Hippocampal formation (tissue), 2 donors: ENCODE measurements at regions not wholly inside any gene's neighbourhood (a gene's known extent, or its start where the extent isn't known, plus 50 kb on each side); places are given as distances from the start of the nearest gene placed in this dataset.

Source experiments
- DNase-seq, 2 donors: peaks; one replicate each; lab custom pipeline; 2025; lab: John Stamatoyannopoulos, UW

DNA sequence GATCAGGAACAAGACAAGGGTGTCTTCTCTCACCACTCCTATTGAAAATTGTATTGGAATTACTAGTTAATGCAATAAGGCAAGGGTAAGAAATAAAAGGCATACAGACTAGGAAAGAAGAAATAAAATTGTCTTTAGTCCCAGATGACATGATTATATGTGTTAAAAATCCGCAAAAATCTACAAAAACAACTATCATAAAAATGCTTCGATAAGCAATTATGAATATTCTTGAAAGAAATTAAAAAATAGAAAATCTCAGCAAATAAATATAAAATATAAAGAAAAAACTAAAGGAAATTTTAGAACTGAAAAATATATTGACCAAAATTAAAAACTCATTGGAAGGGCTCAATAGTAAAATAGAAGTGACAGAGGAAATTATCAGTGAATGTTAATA is 243.3 kb downstream of the ZNF674 start:
- DNase-seq = no peak

GRCh38 chrX:46298821-46299220 is 246.4 kb downstream of the ZNF674 start:
- DNase-seq = no peak

DNA sequence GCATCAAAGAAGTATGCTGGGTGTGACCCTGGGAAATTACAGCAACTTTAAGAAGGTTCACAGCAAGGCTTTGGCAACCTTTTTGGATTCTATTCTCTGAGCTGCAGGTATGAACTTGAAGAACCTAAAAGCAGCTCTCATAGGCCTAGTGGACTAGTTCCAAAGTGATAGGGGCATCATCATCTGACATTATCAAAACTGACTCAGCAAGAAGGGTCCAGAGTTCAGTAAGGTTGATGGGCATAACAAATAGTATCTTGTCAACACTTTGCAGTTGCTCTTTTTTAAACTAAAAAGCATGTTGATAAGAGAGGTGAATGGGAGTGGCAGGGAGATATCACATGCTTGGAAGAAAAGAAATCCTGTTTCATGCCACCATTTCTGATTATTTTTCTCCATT is 249.3 kb downstream of the ZNF674 start:
- DNase-seq = no peak

DNA sequence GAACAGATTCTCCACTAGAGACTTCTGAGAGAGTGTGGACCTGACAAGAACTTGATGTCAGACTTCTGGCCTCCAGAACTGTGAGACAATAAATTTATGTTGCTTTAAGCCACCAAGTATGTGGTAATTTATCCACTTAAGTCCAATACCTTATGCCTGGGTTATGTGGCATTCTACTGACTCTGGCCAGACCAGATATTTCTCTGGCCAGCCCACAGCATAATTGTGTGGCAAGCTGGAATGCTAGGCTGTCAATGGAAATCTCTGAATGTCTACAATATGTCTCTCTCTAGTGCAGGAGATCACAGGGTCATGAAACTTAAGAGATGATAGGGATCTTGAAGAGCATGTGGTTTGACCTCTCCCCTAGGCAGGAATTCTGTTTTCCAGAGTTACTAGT is 251.0 kb downstream of the ZNF674 start:
- no peak for DNase-seq

DNA sequence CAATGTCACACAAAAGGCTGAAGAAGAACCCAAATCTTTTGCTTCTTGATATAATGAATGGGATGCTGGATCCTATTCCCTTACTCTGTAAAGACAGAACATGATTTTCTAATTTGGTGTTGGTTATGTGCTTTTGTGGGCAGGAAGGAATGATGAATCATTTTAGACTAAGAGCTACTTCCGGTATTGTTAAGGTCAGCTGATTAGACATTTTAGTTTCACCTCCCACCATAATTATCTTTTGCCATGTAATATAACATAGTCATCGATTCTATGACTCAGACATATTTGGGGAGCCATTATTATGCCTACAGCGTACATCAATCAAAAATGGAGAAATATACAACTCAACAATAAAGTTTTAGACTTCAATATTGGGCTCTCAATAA is 265.3 kb downstream of the ZNF674 start:
- no peak for DNase-seq

DNA sequence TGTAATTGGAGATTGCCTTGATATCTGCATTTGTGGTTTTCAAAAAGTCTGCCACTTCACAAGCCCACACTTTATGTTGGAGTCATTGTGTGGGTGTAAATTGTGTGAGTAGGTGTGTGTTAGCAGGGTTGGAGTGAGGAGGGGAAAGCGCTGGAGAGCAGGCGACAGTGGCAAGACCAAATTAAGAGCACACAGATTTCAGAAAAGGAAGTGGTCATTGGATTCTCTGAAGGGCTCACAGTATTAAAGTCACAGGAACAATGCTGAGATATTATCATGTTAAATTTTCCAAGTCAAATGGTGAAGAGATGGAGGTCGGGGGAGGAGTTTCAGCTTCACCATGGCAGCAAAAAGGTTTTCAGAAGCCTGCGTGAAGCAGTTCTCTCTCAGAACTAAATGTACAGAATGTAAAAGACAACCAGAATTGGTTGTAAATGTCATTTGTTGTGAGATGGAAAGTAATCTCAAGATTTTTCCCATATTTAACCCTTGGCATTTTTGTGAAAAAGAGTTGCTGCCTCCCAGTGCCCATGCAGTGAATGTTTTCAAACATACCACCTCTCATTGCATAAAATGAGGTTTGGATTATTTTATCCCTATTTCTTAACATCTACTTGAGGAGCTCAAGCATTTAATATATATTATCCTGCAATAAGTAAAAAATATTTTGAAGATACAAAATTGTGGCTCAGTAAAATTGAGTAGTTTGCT is 265.9 kb downstream of the ZNF674 start:
- DNase-seq = no peak

- DNase-seq = no peak
Measured at GRCh38 chrX:46278572-46278971, 266.6 kb downstream of the ZNF674 start.

DNA sequence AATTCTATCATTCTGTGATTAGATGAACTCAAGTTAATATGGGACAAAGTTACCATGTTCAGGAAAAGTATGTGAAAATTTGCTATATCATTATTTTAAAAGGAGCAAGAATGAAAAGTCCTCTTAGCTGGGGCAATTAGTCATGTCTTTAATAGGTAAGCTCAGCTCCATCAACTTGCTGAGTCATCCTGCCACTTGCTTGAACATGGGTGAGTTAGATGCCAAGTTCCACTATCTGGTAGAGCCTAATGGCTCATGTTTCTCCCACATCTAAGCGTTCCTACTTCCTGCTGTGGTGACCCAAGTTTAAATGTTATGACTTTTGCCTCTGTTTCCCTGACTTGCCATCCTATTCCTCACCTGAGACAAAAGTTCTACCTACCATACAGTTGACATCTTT is 276.8 kb downstream of the ZNF674 start:
- no peak for DNase-seq

GRCh38 chrX:46263494-46263893 is 281.7 kb downstream of the ZNF674 start:
- no peak for DNase-seq

DNA sequence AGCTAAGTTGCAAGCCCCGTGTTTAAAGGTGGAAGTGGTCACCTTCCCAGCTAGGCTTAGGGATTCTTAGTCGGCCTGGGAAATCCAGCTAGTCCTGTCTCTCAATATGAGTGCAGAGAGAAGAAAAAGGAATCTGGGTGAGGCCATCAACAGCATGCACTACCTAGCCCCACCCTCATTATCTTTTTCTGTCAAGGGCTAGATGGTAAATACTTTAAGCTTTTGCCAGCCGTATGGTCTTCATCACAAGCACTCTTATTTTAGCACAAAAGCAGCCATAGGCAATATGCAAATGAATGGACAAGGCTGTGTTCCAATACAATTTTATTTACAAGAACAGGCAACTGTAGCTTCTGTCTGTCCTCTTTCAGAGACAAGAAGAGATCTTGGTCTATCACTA is 282.9 kb downstream of the ZNF674 start:
- no peak for DNase-seq

- DNase-seq = no peak
Measured at GRCh38 chrX:46260499-46260898, 284.7 kb downstream of the ZNF674 start.

GRCh38 chrX:46258356-46258755 is 286.9 kb downstream of the ZNF674 start:
- no peak for DNase-seq

DNA sequence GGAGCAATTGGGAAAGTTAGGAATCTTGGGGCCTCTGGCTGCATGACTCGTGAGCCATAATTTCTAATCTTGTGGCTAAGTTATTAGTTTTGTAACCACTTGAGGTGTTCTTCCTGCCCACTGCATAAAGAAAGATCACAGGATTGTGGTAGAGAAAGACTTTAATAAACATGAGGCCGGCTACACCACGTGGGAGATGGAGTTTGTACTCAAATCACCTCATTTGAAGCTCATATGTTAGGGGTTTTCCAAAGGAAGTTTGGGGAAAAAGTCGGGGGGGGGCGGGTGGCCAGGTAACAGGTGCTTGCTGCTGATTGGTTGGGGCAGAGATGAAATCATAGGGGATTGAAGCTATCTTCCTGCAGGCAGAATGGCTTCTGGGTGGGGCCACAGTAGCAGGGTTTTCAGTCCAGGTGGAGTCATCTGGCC is 287.8 kb downstream of the ZNF674 start:
- no peak for DNase-seq

DNA sequence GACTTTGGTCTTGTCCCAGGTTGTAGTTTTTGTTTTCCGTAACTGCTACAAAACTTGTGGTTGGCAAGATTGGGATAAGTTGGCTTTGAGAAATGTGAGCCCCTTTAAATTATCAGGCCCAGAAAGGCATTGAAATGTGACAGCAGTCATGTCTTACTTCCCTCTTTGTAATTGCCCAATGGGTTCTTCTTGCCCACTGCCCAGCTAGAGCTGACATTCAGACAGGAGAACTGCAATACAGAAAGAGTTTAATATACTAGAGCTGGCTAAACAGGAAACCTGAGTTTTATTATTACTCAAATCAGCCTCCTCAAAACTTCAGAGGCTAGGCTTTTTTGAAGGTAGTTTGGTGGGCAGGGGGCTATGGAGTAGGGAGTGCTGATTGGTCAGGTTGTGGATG is 288.3 kb downstream of the ZNF674 start:
- DNase-seq = no peak

DNA sequence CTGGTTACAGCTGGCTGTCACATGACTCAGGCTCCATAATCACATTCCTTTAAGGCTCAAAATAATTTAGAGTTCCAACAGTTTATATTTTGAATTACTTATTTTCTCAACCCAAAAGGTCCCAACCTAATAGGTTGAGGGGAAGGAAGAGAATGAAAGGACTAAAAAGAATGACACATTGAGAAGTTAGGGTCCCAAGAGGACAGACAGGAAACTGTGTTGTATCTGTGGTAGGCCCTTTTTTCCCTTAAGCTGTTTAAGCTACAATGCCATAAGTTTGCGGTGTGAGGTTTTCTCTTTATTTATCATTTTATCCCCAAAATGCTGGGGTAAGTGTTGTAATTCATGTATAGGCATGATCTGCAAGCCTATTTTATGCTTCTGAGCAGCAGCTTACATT is 290.2 kb downstream of the ZNF674 start:
- DNase-seq = no peak

- DNase-seq = no peak
Measured at GRCh38 chrX:46254641-46255040, 290.6 kb downstream of the ZNF674 start.

DNA sequence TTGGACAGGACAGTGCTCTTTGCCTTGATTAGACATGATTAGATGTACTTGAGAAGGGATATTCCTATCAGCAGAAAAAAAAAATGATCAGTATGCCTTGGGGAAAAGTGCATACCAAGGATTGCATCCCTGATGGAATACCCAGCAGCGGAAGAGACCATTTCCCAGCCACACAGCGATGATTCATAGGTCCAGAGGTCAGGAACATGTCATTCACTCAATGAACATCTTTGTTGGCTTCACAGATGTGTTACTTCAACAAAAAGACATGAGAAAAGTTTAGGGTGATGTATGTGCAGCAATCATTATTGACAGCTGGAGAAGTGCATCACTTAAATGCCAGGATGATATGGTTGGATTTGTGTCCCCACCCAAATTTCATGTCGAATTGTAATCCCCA is 293.5 kb downstream of the ZNF674 start:
- no peak for DNase-seq

DNA sequence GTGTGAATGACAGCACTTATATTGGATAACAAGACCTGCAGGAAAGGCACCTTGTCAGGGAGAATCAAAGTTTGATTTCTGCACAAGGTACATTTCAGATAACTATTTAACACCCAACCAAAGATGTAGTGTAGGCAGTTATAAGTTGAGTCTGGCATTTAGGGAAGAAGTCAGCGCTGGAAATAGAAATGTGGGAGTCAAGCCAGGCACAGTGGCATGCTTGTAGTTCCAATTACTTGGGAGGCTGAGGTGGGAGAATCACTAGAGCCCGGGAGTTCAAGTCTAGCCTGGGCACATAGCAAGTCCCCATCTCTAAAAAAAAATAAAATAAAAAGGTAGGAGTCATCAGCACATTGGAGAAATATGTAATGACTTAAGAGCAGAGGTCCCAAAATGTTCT is 295.1 kb downstream of the ZNF674 start:
- DNase-seq = no peak

GRCh38 chrX:46247456-46247855 is 297.8 kb downstream of the ZNF674 start:
- no peak for DNase-seq

DNA sequence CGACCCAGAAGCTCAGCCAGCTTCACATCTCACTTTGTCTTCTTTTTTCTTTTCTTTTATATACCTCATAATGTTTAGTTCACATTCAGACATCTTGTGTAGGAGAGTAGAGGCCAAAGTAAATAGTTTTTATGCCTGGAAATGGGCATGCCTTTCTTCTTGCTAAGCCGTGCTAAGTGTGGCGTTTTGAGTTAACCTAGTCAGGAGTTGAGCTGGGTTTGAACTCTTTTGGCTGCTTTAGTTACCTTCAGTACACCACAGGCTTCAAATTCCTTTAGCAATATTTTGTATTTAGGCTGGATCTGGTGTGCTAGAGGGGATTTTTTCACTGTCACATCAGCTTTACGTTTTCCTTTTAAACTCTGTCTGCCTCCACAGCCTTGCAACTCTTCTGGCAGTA is 300.8 kb downstream of the ZNF674 start:
- no peak for DNase-seq

DNA sequence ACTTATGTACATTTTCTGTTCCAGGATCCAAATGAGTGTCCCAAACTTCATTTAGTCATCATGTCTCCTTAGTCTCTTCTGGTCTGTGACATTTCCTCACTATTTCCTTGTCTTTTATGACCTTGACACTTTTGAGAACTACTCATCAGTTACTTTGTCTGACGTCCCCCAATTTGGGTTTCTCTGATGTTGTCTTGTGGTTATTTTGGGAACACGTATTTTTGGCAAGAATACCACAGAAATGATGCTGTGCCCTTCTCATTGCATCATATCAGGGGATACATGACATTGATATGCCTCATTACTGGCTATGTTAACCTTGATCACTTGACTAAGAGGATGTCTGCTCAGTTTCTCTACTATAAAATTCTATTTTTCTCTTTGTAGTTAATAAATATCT is 308.8 kb downstream of the ZNF674 start:
- DNase-seq = no peak

DNA sequence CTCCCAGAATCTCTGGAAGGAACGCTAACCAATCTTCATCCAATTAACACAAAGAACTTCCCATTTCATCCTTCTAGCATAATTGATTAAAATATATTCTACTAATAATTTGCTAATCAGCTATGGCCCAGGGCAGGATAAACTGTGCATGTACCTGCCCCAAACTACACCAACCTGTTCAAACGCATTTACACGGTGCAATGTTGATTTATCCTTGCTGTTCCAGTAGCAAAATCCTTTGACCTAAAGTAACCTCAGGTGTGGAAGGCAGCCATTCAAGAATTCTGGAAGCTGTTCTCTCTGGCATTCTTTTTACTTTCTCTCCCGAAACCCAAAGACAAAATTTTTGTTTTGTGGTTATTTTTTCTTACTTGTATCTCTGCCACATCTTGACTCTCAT is 309.4 kb downstream of the ZNF674 start:
- DNase-seq = no peak

- no peak for DNase-seq
Measured at GRCh38 chrX:46234775-46235174, 310.4 kb downstream of the ZNF674 start.

- DNase-seq = no peak
Measured at GRCh38 chrX:46228389-46228788, 316.8 kb downstream of the ZNF674 start.

DNA sequence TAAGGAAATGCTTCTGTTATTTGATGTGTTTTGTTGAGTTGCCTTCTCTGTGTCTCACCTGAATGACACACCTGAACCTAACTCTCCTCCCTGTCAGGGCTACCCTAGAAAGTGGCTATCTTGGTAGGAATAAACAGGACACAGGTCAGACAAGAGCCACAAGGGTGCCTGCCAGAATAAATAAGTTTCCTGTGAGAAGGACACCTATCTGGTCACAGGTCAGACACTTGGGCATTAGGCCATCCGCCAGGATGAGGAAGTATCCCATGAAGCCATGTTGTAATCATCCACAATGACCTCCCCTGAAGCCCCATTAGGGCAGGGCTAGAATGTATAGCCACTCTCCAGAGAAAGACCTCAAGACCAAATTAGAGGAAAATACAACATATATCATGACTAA is 318.8 kb downstream of the ZNF674 start:
- DNase-seq = no peak
